ENCODE measurements at regions not wholly inside any gene's neighbourhood (a gene's known extent, or its start where the extent isn't known, plus 50 kb on each side); places are given as distances from the start of the nearest gene placed in this dataset.

- peaks cover 16 to 39% (median 26%) of the 10 kb centered on the region in 4 experiments for H3K27me3 ChIP-seq (replicated peaks in 1 of 4; ENCODE audit: control insufficient read depth in 3 of 4, extremely low read depth in 1 of 4, insufficient read depth in 3 of 4, low read length in 3 of 4)
- no peaks in the 10 kb centered on the region for H4K20me1 ChIP-seq (replicated peaks in 1 of 2; ENCODE audit: control insufficient read depth in 1 of 2, insufficient read depth in 2 of 2, low read length in 2 of 2)
Observed at GRCh38 chr9:113687107-113687679, 188.9 kb upstream of the ZNF618 start.

More at GRCh38 chr9:113687107-113687679, 188.9 kb upstream of the ZNF618 start:
- Histone ChIP-seq H4K8ac (ENCODE audit: extremely low read depth, insufficient read depth, low read length) (no peak overlapping the region), H3K79me2 (ENCODE audit: control insufficient read depth in 1 of 2, insufficient read depth in 2 of 2, low read length in 2 of 2) (no peaks in the 10 kb centered on the region), H3K4ac (replicated peaks; ENCODE audit: insufficient read length, low read depth, low read length) (no peak overlapping the region), H3K23me2 (ENCODE audit: low read depth, low read length) (peaks cover 14% of the 10 kb centered on the region; the same call in 1 of the 2 replicates), H2BK120ac (replicated peaks; ENCODE audit: low read depth, low read length) (no peak overlapping the region), H2BK15ac (ENCODE audit: low read length) (0 out of 2 replicates have a peak overlapping the region, but pooled peaks have one; percentile 72), H3K9me3 (ENCODE audit: insufficient read depth in 2 of 2, low read depth in 1 of 2, low read length in 1 of 2) (no peaks in the 10 kb centered on the region), H2BK5ac (ENCODE audit: low read depth, low read length) (no peak overlapping the region), H4K5ac (ENCODE audit: insufficient read length, low read depth, low read length) (no peak overlapping the region), H3K18ac (ENCODE audit: extremely low read depth, low read length) (peak overlapping the region; percentile 43), H2AK5ac (ENCODE audit: low read depth, low read length) (peak overlapping the region; percentile 95; the same call in 1 of the 2 replicates), H2AFZ (ENCODE audit: low read length) (peak overlapping the region; percentile 72; the same call in 1 of the 2 replicates), H3K56ac (replicated peaks; ENCODE audit: insufficient read length, low read depth, low read length) (no peak overlapping the region), H3K23ac (ENCODE audit: insufficient read length) (no peak overlapping the region), H3K79me1 (ENCODE audit: low read depth, low read length) (no peaks in the 10 kb centered on the region), H3K36me3 (ENCODE audit: control insufficient read depth in 2 of 4, insufficient read depth in 4 of 4, low read length in 3 of 4) (no peaks in the 10 kb centered on the region), H3K27ac (ENCODE audit: low read depth, low read length) (no peak overlapping the region), H2BK20ac (ENCODE audit: low read length) (peak overlapping the region; percentile 93), H3K14ac (ENCODE audit: insufficient read length) (no peak overlapping the region), H2BK12ac (ENCODE audit: low read depth, low read length) (peak overlapping the region; percentile 92; the same call in 1 of the 2 replicates), H4K91ac (replicated peaks; ENCODE audit: insufficient read length, low read length) (no peak overlapping the region), H3K4me1 (replicated peaks in 1 of 4; ENCODE audit: control insufficient read depth in 3 of 4, insufficient read depth in 4 of 4, low read length in 3 of 4) (peaks cover 0 to 6% (median 3%) of the 10 kb centered on the region in 4 experiments; a peak in 1 of 7 replicates), H3K4me3 (ENCODE audit: extremely low read depth in 1 of 4, insufficient read depth in 2 of 4, low read depth in 3 of 4, low read length in 4 of 4) (peak overlapping the region; percentile 44 to 63 (median 52)), H3K4me2 (ENCODE audit: insufficient read depth in 1 of 2, low read depth in 2 of 2, low read length in 2 of 2) (peak overlapping the region; percentile 75 to 97), H3K9ac (replicated peaks in 1 of 4; ENCODE audit: extremely low read depth in 1 of 4, low read depth in 3 of 4, low read length in 3 of 4) (peak overlapping the region in 1 of 4 experiments; percentile 50; a peak in 1 of 7 replicates)
- DNase-seq (ENCODE audit: low read depth in 1 of 2, low spot score in 2 of 2): no peak
- POLR2A ChIA-PET (ENCODE audit: partially characterized antibody): no interaction called here
- TF ChIP-seq CTCF (IDR thresholded peaks at IDR 0.05; ENCODE audit: control extremely low read depth in 1 of 3, insufficient read depth in 1 of 3, low read depth in 1 of 3, low read length in 3 of 3) (no peak), RAD21 (IDR thresholded peaks at IDR 0.05 in 1 of 2, conservative IDR thresholded peaks at IDR 0.05 in 1 of 2; ENCODE audit: low read depth in 2 of 2, low read length in 2 of 2) (no peak), CBX8 (IDR thresholded peaks at IDR 0.05; ENCODE audit: borderline replicate concordance, low read depth, low read length) (no peak), ASH2L (IDR thresholded peaks at IDR 0.05; ENCODE audit: low read length) (no peak), BCL11A (IDR thresholded peaks at IDR 0.05; ENCODE audit: low read depth in 2 of 2, low read length in 2 of 2) (no peak), TEAD4 (IDR thresholded peaks at IDR 0.05; ENCODE audit: low read depth, low read length) (no peak)
- WGBS, 2 experiments (ENCODE audit: extremely low coverage in 1 of 2, insufficient coverage in 1 of 2, insufficient read length in 1 of 2, insufficient replicate concordance in 2 of 2, low coverage in 1 of 2, low lambda C conversion rate in 2 of 2, missing lambda C conversion rate in 1 of 2): 15% methylated on average over 4 of the region's 4 CpGs; no CpG with 5 or more reads in 1 of the 2 experiments
- CTCF ChIA-PET (ENCODE audit: partially characterized antibody): no interaction called here
- no peak for FAIRE-seq
